ENCODE measurements at regions not wholly inside any gene's neighbourhood (a gene's known extent, or its start where the extent isn't known, plus 50 kb on each side); places are given as distances from the start of the nearest gene placed in this dataset.

DNA sequence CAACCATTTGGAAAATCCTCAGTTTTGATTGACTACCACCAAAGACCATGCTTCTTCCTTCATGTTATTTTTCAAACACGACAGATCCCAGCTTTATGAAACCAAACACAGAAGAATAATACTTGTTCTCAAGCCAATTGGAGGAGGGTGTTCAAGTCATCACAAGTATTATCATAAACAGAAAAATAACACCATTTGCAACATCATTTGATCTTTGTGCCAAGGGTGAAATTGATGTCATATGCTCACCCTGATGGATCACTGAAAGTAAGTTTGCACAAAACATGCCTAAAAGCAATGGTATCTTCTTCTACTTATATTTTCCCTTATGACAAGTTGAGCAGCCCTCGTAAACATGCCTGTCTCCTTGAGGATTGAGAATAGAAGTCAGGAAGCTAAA, 448.0 kb upstream of the ZEB2 start:
- FAIRE-seq, result no peak

DNA sequence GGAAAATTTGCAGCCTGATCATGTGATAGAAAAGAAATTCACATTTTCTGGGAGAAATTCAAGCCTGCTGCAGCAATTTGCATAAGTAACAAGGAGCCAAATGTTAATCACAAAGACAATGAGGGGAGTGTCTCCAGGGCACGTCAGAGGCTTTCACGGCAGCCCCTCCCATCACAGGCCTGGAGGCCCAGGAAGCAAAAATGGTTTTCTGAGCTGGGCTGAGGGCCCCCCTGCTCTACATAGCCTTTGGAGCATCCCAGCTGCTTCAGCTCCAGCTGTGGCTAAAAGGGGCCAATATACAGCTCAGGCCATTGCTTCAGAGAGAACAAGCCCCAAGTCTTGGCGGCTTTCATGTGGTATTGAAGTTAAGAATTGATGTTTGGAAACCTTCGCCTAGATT, 445.3 kb upstream of the ZEB2 start:
- FAIRE-seq, result no peak

DNA sequence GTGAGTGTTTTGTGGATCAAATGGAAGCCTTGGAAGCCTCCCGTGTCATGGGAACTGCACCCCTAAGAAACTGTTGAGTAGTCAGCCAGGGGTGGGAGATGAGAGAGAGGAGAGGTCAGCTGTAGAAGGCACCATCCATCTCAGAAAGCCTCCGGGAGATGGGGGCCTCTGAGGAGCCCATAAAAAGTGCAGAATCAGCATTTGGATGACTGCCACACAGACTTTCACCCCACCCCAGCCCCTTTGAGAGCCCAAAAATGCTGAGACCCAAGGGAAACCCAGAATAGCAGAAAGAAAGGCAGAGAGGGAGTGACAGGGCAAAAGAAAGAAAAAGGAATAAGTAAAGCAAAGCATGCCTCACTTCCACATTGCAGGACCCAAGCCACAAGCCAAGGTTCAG, 443.1 kb upstream of the ZEB2 start:
- FAIRE-seq, result no peak

DNA sequence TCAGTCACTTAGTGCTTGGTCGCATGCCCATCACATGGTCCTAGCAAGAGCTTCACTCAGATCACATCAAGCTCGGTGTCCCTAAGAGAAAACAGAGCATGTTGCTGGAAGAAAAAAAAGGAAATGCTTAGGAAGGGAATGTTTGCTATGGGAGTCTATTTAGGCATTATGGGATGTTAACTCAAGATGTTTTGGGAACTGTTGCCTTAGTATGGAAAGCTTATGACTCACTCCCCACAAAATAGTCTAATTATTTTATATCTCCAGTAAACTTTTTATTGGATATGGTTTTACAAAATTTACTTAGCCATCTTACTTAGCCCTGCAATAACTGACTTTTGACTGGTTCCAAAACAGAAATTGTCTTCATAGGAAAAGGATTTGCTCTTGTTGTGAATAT, 439.5 kb upstream of the ZEB2 start:
- FAIRE-seq, result no peak

DNA sequence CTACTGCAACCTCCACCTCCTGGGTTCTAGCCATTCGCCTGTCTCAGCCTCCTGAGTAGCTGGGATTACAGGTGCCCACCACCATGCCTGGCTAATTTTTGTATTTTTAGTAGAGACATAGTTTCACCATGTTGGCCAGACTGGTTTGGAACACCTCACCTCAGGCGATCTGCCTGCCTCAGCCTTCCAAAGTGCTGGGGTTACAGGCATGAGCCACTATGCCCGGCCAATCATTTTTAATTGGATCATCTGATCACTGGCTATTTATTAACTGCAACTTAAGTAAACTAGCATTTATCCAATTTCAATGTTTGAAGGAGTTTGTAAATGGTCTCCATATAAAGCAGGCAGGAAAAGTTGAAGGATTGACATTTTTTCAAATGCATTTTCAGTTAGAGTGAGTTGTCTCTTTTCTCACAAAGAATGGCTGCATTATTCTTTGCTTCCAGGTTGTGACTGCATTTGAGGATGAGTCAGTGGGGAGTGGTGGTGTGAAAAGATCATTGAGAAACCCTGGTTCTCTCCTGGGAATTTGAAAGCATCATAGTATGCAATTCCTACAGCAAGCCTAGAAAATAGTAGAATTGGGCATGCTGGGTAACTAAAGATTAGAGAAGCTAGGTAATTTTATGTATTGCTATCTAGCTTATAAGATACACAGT, 431.1 kb upstream of the ZEB2 start:
- FAIRE-seq, result no peak

DNA sequence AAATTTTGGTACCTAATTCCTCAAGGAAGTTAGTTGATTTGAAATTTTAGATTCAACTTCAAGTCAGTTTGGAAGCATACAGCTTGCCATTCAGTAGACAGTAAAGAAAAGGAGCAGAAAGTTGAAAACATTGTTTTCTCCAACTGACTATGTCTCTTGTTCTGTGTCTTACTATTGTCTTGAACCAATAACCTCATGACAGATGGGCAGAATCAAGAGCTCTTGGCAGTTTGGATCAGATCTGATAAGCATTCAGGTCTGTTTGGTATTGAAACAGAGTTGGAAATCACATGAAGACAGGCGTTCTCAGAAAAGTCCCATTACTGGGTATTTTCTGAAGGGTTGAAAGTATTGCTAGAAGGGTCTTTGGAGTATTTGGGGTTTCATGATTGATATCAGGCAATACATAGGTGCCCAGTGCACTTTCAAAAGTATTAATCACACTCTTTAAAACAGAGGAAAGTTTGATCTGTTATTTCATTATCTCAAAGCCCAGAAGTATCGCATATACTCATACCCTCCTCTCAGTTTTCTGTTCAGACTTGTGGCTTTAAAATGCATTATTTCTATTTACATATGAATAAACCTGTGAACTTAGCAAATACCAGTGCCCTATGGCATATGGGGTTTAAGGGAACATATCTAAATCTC, 428.4 kb upstream of the ZEB2 start:
- no peak for FAIRE-seq

DNA sequence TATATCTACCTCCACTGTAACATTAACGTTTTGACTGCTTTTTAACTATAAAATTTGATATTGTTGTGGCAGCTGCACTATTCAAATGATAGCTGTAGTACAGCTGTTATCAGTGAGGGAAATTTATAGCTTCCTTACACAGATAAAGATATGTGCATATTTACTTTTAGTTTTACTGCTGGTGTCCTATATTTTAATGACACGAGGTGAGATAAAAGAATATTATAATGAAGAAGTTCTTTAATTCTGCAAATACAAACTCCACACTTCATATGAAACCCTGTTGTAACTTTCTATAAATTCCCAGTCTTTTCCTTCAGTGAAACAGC, 427.8 kb upstream of the ZEB2 start:
- no peak for FAIRE-seq

DNA sequence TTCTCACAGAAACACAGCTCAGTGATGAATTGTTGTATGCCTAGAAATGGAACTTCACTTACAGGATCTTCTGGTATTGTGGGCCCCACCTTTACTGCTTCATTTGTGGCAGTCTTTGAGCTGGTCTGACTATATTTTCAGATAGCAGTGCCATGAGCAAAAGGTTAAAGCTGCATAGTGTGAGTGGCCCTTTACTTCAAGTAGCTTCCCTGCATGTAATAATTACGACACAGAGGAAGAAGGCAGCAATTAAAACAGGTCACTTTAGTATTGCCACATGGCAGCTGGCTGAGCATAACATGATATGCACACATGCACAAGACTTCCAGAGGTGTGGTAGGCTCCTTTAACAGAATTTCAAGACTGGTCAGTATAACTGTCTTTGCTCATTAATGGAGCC, 426.3 kb upstream of the ZEB2 start:
- no peak for FAIRE-seq

DNA sequence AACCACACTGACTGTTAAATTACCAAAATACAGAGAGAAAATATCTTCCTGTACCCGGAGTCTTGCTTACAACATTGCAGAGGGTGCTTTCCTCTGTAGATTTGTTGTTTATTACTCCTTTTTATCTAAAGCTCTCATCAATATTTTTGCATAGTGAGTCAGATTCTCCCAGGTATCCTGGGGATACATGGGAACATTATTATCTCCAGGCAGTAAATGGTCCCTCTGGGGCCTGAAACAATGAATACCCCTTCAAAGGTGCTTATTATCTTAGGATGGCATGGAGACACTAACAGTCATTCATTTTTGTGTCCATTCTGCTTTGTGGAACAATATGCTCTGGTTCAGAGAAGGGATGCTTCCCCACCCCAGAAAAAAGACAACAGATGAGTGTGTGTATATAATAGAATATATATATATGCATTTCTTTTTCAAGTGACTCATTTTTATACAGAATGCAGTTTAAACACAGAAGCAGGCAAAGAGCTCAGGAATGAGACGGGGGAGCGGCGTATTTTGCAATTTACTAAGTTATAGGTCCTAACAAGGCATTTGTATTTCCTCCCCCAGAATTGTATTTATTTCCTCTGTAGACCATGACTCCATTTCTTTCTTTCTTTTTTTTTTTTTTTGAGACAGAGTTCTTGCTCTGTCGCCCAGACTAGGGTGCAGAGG, 424.8 kb upstream of the ZEB2 start:
- FAIRE-seq, result no peak

DNA sequence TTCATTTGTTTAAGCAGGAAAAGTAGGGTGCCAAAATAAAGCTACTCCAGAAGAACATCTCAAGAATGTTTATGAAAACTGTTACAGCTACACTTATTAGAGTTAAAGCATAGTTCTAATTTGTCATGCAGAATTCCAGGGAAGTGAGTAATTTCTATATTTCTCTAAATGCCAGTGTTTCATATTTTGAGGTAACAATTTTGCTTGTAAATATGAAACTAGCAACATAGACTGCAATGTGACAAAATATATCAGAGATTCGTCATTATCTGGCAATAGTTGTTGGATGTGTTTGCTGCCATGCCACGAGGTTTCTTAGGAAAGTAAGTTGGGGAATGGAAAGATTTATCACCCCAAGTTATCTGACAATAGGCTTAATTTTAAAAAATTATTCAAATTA, 424.1 kb upstream of the ZEB2 start:
- FAIRE-seq, result no peak

DNA sequence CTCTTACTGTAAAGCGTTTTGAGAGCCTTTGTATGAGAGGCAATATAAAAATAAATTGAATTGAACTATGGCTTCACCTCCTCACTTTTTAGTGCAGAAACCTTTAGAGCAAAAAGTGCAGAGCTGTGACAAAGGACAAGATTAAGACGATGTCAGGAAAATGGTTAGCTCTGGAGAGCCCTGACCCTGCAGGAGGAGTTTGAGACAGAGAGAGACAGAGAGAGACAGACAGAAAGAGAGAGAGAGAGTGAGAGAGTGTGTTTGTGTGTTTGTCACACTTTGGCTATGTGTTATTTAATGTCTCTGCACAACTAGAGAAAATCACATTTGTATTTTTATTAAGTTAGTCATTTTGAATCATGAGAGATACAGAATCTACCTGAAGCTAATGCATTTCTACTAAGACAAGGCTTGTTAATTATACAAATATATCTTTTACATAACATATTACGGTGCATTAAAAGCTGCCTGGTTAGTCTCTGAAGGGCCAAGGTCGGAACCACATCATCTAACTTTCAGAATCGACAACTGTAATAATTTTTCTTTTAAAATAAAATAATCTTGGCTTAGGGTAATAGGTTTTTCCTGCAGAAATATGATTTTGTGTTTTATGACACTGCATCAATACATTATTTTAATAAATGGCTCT, 423.5 kb upstream of the ZEB2 start:
- no peak for FAIRE-seq

DNA sequence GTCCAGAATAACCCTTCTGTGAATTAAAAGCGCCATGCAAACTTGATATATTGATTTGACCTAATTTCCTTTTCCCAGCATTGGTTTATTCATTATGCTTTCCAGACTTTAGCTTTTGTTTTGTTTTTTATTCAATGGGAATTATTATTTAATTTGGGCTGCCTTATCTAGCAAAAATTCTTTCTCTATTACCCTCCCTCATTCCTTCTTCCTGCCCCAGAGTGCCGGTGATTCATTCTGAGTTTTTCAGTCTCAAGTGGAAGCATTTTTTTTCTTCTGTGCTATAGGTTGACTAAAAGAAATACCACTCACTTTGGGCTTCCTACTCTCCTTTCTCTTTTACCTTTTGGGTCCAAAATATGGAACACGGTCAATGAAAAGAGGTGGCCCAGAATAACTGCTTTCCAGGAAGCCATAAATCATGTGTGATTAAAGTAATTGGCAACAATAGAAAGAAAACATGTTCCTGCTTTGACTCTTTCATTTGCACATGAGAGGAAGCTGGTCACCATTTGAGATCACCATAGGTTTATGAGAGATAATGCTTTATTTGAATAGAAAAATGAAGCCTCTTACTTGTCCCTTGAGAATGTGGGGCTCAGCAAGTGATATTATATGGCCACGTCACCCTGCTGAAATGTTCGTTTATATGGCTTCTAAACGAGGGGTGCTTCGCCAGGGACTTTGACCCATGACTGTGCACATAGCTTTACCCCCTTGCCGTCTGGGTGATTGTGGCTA, 422.8 kb upstream of the ZEB2 start:
- FAIRE-seq, result no peak

DNA sequence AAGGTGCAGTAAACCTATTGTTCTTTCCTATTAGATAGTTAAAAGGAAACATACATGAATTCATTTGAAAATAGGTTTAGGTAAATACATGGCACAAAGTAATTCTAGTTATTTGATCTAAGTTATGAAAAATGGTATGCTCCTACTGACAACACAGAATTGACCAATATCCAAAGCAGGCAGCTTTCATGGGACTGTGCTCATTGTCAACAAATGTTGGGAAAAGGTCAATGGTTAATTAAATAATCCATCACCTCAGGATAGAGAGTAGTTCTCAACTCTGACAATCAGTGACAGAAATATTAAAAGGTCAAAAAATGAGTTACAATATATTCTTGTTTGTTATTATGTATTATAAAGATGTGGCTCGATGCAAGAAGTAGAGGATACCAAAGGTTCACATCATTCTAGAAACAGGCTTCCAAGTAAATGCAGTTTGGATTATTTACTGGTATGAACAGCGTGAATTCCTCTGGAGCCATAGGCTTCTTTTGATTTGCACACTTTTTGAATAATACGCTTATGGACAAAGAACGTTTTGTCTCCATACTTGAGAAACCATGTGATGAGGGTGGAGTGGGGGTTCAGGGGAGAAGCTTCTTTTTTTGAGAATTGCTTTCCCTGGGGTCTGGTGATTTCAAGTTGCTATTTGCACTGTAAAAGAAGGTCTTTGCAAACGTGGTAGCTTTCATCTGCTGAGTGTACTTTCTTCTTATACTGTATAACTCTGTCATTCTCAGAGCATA, 422.0 kb upstream of the ZEB2 start:
- no peak for FAIRE-seq

DNA sequence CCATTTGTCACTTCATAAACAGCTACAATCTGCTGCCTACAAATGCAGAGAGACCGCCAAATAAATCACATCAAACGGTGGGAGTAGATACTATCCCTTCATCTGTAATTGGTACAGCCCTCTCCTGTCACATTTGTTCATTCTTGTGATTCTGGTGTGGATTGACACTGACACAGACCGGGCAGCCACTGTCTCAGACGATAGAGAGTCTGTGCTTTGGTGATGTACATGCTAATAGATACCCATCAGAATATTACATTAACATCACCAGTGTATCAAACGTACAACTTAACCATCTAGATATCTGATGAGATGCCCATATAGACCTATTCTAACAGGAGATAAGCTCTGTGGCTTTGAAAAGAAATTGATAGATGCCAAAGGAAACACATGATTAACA, 419.7 kb upstream of the ZEB2 start:
- no peak for FAIRE-seq

DNA sequence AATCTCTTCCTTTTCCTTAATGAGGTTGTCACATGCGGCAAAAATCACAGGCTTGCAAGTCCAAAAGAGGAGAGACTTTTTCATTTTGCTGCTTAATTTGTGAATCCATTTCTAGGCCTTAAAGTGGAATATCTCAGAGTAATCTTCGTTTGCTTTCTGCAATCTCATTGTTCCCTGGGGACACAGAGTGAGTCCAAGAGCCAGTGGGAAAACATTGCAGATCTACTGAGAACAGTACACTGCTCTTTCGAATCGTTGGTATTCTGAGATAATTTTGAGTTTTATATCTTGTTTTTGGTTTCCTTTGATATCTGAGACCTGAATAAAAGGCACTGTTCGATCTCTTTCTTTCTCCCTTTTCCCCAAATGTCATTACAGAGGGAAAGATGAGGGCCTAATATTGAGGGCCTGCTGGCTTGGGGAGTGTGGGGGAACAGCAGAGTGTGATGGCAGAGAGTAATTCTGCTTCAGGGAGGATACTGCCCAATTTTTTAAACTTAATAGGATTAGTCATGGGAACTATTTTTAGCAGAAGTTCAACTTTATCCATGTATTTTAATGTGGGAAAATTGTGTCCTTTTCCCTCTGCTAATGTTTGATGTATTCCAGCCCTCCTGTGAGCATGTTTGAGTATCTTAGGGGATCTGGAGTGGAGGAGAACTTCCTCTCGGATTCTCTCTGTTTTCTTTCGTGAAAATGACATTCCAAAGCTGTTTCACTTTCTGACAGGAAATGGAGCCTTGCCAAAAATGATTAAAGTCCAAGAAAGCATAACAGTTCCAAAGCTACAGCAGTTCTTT, 418.2 kb upstream of the ZEB2 start:
- no peak for FAIRE-seq

DNA sequence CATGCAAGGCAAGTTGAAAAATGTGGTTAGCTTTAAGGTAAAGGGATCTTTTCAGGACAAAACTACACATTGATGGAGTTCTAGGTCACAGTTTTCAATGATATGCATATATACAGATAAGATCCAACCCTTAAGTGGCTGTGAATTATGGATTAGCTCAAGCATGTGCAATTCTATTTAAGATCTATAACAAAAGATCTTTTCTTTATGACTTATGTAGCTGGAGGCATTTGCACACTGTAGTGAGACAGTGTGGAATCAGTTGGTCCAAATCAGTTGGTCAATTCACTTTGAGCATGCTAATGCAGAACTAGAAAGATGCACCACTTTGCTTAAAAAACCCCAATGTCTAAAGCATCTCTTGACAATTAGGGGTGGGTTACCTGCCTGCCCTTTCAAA, 417.1 kb upstream of the ZEB2 start:
- no peak for FAIRE-seq

DNA sequence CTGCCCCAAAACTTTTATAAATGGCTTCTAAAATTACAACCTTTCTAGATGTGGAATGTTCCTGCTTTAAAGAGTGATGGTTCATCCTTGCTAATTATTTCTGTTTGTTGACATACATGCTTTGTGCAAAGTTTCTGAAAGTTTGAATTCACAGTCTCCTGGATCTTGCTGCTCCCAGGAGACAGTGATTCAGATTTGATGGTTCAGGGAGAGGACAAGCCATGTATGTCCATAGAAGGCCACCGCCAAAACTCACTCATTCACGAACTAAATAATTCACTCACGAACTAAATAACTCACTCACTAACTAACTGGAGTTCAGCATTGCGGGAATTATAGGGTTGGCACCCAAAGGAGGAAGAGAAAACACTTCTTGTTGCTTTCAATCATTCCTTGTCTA, 416.5 kb upstream of the ZEB2 start:
- no peak for FAIRE-seq

DNA sequence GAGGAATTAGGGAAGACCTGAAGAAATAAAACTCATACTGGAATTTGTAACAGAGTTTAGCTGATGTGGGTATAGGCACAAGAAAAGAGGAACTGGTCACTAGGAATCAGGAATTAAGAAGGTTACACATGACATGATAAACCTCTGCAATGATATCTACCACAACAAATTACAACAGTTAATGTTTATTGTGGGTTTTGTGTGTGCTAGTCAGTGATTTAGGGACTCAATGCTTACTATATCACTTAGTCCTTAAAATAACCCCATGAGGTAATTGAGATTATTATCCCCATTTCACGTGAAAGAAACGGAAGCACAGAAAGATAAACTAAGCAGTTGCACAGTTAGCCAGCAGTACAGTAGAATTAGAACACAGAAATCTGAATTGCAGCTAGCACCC, 415.8 kb upstream of the ZEB2 start:
- no peak for FAIRE-seq

DNA sequence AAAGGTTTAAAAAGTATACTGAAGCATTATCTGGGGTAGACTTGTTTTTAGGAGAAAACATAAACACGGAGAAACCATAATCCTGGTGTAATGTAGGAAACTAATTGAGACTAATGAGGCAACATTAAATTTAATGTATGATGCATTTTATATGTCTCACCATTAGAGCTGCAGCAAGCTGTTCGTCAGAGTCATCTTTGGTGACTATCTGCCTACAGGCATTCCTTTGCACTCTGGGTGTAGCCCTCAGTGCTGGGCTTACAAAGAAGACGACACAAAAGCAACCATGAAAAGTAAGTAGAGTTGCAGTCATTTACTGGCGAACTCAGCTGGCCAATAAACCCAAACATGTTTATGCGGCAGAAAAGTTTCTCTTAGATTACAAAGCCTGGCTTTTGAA, 415.3 kb upstream of the ZEB2 start:
- no peak for FAIRE-seq

DNA sequence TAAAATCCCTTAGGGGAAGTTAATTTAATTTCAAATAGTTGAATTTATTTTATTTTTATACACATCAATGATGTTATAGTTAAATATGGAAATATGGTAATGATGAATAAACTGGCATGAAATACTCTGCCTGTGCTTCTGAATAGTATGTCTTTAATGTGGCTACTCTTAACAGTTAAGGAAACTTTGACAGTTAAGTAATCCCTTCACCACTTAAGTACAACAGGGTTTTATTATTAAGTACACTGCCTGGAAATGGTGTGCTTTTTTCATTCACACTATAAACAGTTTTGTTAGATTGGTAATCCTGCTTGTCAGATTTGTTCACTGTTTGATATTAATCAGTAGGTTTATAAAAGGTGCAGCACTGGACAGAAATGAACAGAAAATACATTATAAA, 412.0 kb upstream of the ZEB2 start:
- FAIRE-seq, result no peak

DNA sequence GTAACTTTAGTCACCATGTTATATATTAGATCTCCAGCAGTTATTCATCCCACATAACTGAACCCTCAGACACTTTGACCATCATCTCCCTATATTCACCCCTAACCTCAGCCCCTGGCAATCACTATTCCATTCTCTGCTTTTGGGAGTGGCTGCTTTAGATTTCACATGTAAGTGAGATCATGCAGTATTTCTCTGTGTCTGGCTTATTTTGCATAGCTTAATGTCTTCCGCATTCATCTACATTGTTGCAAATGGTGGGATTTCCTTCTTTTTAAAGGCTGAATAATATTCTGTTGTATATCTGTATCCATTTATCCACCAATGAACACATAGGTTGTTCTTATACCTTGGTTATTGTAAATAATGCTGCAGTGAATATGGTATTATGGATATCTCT, 411.6 kb upstream of the ZEB2 start:
- no peak for FAIRE-seq

DNA sequence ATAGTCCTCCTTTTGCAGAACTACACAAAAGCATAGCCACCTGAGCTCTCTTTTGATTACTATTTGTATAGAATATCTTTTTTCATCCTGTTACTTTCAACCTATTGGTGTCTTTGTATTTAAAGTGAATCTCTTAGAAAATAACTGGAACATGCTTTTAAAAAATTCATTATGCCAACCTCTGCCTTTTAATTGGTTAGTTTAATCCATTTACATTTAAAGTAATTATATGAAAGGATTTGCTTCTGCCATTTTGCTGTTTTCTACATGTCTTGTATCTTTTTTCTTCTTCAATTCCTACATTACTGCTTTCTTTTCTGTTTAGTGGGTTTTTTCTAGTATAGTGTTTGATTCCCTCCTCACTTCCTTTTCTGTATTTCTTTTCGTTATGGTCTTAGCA, 407.5 kb upstream of the ZEB2 start:
- no peak for FAIRE-seq

Data from TTC549 (cell line).